Common myeloid progenitor, CD34-positive (primary cell): ENCODE measurements at regions not wholly inside any gene's neighbourhood (a gene's known extent, or its start where the extent isn't known, plus 50 kb on each side); places are given as distances from the start of the nearest gene placed in this dataset.

Experiments used
- CTCF ChIA-PET: fragments of 350-600 bp; sonication (Branson Sonifier 250); formaldehyde crosslinking; loops from one replicate; lab custom pipeline; 2021; ENCODE audit warnings: antibody characterized with exemption; lab: Charles Lee
- POLR2A ChIA-PET: fragments of 350-600 bp; sonication (Branson Sonifier 250); formaldehyde crosslinking; loops from one replicate; lab custom pipeline; 2021; ENCODE audit warnings: antibody characterized with exemption; lab: Charles Lee
- DNase-seq, 3 donors: peaks; one replicate each; pipeline versions ENCODE4 v3.0.0 to v3.0.0-alpha.2; 2013
- H3K27ac ChIP-seq, 2 experiments: 1 replicate in 1 of 2; 2 replicates in 1 of 2; pipeline ENCODE4 v1.7.0; 2013; ENCODE audit warnings: inconsistent platforms in 2 of 2, low read length in 2 of 2, mild to moderate bottlenecking in 2 of 2, low read depth in 1 of 2, moderate library complexity in 1 of 2; ENCODE audit not compliant: severe bottlenecking in 2 of 2, insufficient read depth in 1 of 2, poor library complexity in 1 of 2
- H3K27me3 ChIP-seq, 5 experiments: replicated peaks in 2 of 5; 1 replicate in 3 of 5; 2 replicates in 2 of 5; pipeline versions ENCODE4 v1.6.1 to v1.7.0; 2013; ENCODE audit warnings: low read length in 4 of 5, mild to moderate bottlenecking in 2 of 5, moderate library complexity in 2 of 5, inconsistent platforms in 1 of 5; ENCODE audit not compliant: insufficient read depth in 5 of 5, control insufficient read depth in 4 of 5
- H3K36me3 ChIP-seq, 4 experiments: 1 replicate in 2 of 4; 2 replicates in 2 of 4; pipeline versions ENCODE4 v1.6.1 to v1.7.0; 2013; ENCODE audit warnings: low read length in 3 of 4, control low read depth in 1 of 4, mild to moderate bottlenecking in 1 of 4; ENCODE audit not compliant: control insufficient read depth in 4 of 4, insufficient read depth in 4 of 4
- H3K4me1 ChIP-seq, 4 experiments: 1 replicate in 3 of 4; 2 replicates in 1 of 4; pipeline versions ENCODE4 v1.6.1 to v1.7.1; 2013; ENCODE audit warnings: low read length in 3 of 4, mild to moderate bottlenecking in 3 of 4, control low read depth in 1 of 4, inconsistent platforms in 1 of 4, moderate library complexity in 1 of 4; ENCODE audit not compliant: control insufficient read depth in 4 of 4, insufficient read depth in 4 of 4; ENCODE audit errors: control extremely low read depth in 1 of 4
- H3K4me3 ChIP-seq, 7 experiments: 1 replicate in 4 of 7; 2 replicates in 3 of 7; pipeline versions ENCODE4 v1.5.1 to v1.7.0; 2013; ENCODE audit warnings: mild to moderate bottlenecking in 7 of 7, low read length in 6 of 7, moderate library complexity in 6 of 7, inconsistent platforms in 2 of 7, low read depth in 2 of 7, control low read depth in 1 of 7; ENCODE audit not compliant: insufficient read depth in 4 of 7, control insufficient read depth in 1 of 7; ENCODE audit errors: extremely low read depth in 1 of 7
- H3K9me3 ChIP-seq, 5 experiments: 1 replicate in 4 of 5; 2 replicates in 1 of 5; pipeline versions ENCODE4 v1.6.1 to v1.7.1; 2013; ENCODE audit warnings: low read length in 4 of 5, mild to moderate bottlenecking in 2 of 5, inconsistent platforms in 1 of 5, low read depth in 1 of 5, moderate library complexity in 1 of 5; ENCODE audit not compliant: control insufficient read depth in 4 of 5, insufficient read depth in 2 of 5; ENCODE audit errors: control extremely low read depth in 1 of 5
- WGBS: methylation state at CpG from one replicate; pipeline ENCODE4 v1.1.5; 2013; ENCODE audit not compliant: insufficient coverage; 5-methylcytosine and 5-hydroxymethylcytosine counted together

- Histone ChIP-seq H3K9me3 (peaks cover 0 to 3% (median 0%) of the 10 kb centered on the region in 5 experiments), H3K27ac (no peak overlapping the region), H3K27me3 (peaks cover 0 to 28% (median 8%) of the 10 kb centered on the region in 5 experiments), H3K36me3 (no peaks in the 10 kb centered on the region), H3K4me3 (no peak overlapping the region), H3K4me1 (no peaks in the 10 kb centered on the region)
- POLR2A ChIA-PET: no interaction called here
- WGBS: 95% methylated on average over 14 of the region's 15 CpGs
- CTCF ChIA-PET: no interaction called here
- no peak for DNase-seq
These were observed 140.3 kb upstream of the SOX1 start for GRCh38 chr13:111926501-111927180.

DNA sequence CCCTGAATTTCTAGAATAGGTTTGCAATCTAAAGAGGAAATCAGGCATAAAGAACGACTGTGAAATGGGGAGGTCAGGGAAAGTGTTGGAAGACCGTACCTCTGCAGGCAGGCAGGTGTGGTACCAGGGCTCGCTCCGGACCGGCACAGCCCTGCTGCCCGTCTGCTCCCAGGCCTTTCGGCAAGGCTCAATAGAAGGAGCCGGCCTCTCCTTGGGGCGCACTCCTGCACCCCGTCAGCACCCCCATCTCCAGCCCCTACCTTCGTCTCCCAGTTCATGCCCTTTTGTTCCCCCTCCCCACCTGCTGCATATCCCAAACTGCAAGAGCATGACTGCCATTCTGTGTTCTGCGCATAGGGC is 139.8 kb upstream of the SOX1 start:
- ChIA-PET CTCF (no interaction called here), POLR2A (no interaction called here)
- WGBS: 89% methylated on average over 9 of the region's 12 CpGs

DNA sequence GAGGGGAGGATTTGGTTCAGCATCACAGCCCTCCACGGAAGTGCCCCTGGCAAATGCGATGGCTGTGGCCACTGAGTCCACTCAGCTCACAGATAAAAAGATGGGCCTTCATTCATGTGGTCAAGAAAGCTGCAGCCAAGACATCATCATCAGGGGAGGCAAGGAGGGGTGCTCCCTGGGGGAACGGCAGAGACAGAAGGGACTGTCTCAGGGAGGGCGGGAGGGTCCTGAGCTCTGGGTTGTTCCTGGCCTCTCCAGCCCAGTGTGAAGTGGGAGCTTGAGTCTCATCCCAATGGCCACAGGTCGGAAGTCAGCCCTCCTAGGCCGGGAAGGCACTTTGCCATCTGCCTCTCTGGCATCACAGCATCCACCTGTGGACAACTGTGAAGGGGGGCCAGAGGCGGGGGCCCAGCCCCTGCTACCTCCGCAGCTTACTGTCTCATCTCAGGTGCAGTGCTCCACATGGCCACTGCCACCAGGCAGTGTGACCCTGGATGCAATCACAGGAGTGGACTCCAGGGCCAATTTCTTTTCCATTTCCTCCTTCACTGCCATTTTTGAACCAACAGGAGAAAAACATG is 137.8 kb upstream of the SOX1 start:
- Histone ChIP-seq H3K36me3 (no peaks in the 10 kb centered on the region), H3K27me3 (peaks cover 0 to 11% (median 3%) of the 10 kb centered on the region in 5 experiments), H3K4me1 (no peaks in the 10 kb centered on the region), H3K4me3 (no peak overlapping the region), H3K9me3 (peaks cover 0 to 3% (median 0%) of the 10 kb centered on the region in 5 experiments), H3K27ac (no peak overlapping the region)
- ChIA-PET CTCF (no interaction called here), POLR2A (no interaction called here)
- DNase-seq: no peak
- 88% methylated on average over 6 of the region's 8 CpGs for WGBS

More for the DNA sequence above, 139.8 kb upstream of the SOX1 start:
- Histone ChIP-seq H3K9me3 (peaks cover 0 to 3% (median 0%) of the 10 kb centered on the region in 5 experiments), H3K36me3 (no peaks in the 10 kb centered on the region), H3K27ac (no peak overlapping the region), H3K4me3 (no peak overlapping the region), H3K4me1 (no peaks in the 10 kb centered on the region), H3K27me3 (peaks cover 0 to 24% (median 6%) of the 10 kb centered on the region in 5 experiments)
- no peak for DNase-seq

- ChIA-PET POLR2A (no interaction called here), CTCF (no interaction called here)
- no peak for DNase-seq
- no CpG with 5 or more reads among the region's 3 CpGs for WGBS
- H3K9me3 ChIP-seq: no peaks in the 10 kb centered on the region
- no peak overlapping the region for H3K4me3 ChIP-seq
- no peaks in the 10 kb centered on the region for H3K36me3 ChIP-seq
- no peak overlapping the region for H3K27ac ChIP-seq
- H3K4me1 ChIP-seq: no peaks in the 10 kb centered on the region
- H3K27me3 ChIP-seq: peaks cover 0 to 11% (median 6%) of the 10 kb centered on the region in 5 experiments
These were observed 130.6 kb upstream of the SOX1 start for GRCh38 chr13:111936267-111936925.

- no peak for DNase-seq
- Histone ChIP-seq H3K9me3 (no peaks in the 10 kb centered on the region), H3K4me3 (no peak overlapping the region), H3K27me3 (peaks cover 0 to 13% (median 6%) of the 10 kb centered on the region in 5 experiments), H3K27ac (no peak overlapping the region), H3K36me3 (no peaks in the 10 kb centered on the region), H3K4me1 (no peaks in the 10 kb centered on the region)
- WGBS: 92% methylated on average over 6 of the region's 9 CpGs
- POLR2A ChIA-PET: no interaction called here
- CTCF ChIA-PET: no interaction called here
These were observed 129.1 kb upstream of the SOX1 start for GRCh38 chr13:111937777-111938311.

DNA sequence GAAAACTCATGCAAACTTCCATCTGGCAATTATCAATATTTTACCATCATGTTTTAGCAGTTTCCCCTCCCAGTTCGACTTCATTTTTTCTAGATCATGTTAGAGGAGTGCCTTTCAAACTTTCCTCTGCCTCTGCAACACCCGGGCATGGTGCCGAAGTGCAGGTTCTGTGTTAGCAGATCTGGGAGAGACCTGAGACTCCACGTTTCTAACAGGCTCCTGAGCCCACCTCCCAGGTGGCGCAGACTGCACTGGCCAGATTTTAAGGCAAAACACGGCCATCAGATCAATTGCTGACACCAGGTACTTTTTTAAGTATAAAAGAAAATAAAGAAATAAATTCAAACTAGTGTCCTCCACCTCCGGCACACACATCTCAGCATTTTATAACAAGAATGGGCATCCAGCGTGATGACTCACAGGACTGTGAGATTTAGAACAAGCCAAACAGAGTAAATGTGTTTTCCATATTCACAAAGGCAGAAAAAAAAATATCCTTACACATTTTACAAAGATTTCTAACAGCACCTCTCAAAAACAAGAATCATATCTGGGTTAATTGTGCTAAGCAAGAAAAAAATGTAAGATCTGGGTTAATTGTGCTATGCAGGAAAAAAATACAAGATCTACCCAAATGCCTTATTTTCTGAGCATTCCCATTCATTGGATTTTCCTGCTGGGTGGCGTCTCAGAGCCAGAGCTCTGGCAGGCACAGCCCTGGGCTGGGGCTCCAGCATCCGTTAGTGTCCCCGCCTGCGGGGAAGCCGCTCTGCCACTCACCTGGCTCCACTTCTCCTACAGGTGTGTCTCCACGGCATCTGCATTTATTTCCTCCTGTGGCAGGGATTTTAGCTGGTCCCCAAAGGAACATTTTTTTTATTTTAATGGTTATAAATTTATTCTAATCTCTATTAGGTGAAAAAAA is 127.9 kb upstream of the SOX1 start:
- POLR2A ChIA-PET: no interaction called here
- no peaks in the 10 kb centered on the region for H3K9me3 ChIP-seq
- no peak for DNase-seq
- H3K36me3 ChIP-seq: no peaks in the 10 kb centered on the region
- no peak overlapping the region for H3K4me3 ChIP-seq
- H3K4me1 ChIP-seq: no peaks in the 10 kb centered on the region
- H3K27ac ChIP-seq: no peak overlapping the region
- 79% methylated on average over 12 of the region's 14 CpGs for WGBS
- CTCF ChIA-PET: no interaction called here
- peaks cover 0 to 13% (median 6%) of the 10 kb centered on the region in 5 experiments for H3K27me3 ChIP-seq
